SK-N-SH (cell line): ENCODE measurements at regions not wholly inside any gene's neighbourhood (a gene's known extent, or its start where the extent isn't known, plus 50 kb on each side); places are given as distances from the start of the nearest gene placed in this dataset.

Source experiments
- CHD2 ChIP-seq: fragments of 150-350 bp; IDR thresholded peaks from 2 replicates; pipeline ENCODE4 v1.6.1; 2018; ENCODE audit warnings: low read length; ENCODE audit not compliant: partially characterized antibody
- NFIC ChIP-seq: IDR thresholded peaks from 2 replicates; pipeline ENCODE4 v1.4.0; 2012; ENCODE audit warnings: borderline replicate concordance
- RFX5 ChIP-seq: IDR thresholded peaks from 2 replicates; pipeline ENCODE4 v1.6.1; 2012; ENCODE audit warnings: mild to moderate bottlenecking, improper control_type of control experiment, low read length
- SIN3A ChIP-seq: IDR thresholded peaks from 2 replicates; pipeline ENCODE4 v1.6.1; 2012; ENCODE audit warnings: low read depth, mild to moderate bottlenecking, low read length, moderate library complexity, borderline replicate concordance
- TAF1 ChIP-seq: IDR thresholded peaks from 2 replicates; pipeline ENCODE4 v1.6.1; 2012; ENCODE audit warnings: low read depth, mild to moderate bottlenecking, low read length, moderate library complexity, borderline replicate concordance
- TF ChIP-seq, protein P1 (sequence below): fragments of 200-600 bp; sonication (generic); IDR thresholded peaks from 2 replicates; pipeline ENCODE4 v1.6.1; 2017; ENCODE audit warnings: antibody characterized with exemption, mild to moderate bottlenecking, moderate library complexity

DNA sequence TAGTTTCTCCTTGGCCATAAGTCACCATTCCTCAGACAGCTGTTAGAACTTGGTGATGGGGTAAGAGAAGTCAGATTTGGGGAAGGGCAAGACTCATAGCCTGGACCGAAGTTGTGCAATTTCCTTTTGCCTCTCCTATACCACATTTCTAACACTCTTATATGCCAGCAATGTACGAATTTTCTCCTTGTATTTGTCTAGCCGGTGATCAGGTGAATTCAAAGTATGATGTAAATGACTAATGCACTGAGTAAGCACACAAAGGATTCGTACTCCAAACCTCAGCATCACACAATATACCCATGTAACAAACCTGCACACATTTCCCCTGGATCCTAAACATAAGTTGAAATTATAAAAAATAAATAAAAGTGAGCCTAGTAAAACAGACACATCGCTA lies 1143.5 kb upstream of the CELF4 start:
- TF ChIP-seq, protein P1, sequence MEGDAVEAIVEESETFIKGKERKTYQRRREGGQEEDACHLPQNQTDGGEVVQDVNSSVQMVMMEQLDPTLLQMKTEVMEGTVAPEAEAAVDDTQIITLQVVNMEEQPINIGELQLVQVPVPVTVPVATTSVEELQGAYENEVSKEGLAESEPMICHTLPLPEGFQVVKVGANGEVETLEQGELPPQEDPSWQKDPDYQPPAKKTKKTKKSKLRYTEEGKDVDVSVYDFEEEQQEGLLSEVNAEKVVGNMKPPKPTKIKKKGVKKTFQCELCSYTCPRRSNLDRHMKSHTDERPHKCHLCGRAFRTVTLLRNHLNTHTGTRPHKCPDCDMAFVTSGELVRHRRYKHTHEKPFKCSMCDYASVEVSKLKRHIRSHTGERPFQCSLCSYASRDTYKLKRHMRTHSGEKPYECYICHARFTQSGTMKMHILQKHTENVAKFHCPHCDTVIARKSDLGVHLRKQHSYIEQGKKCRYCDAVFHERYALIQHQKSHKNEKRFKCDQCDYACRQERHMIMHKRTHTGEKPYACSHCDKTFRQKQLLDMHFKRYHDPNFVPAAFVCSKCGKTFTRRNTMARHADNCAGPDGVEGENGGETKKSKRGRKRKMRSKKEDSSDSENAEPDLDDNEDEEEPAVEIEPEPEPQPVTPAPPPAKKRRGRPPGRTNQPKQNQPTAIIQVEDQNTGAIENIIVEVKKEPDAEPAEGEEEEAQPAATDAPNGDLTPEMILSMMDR = no peak
- TF ChIP-seq SIN3A = no peak
- TF ChIP-seq CHD2 = no peak
- TF ChIP-seq NFIC = no peak
- no peak for TF ChIP-seq TAF1
- TF ChIP-seq RFX5 = no peak
